Uterus (tissue), 2 donors: ENCODE measurements at regions not wholly inside any gene's neighbourhood (a gene's known extent, or its start where the extent isn't known, plus 50 kb on each side); places are given as distances from the start of the nearest gene placed in this dataset.

ENCODE experiments used
- POLR2A ChIP-seq, 2 donors: fragments of 450-650 bp; IDR thresholded peaks; one replicate each; pipeline ENCODE4 v1.6.1; 2016; ENCODE audit warnings: antibody characterized with exemption in 2 of 2, mild to moderate bottlenecking in 1 of 2, moderate library complexity in 1 of 2
- TF ChIP-seq, protein P1 (sequence below), 4 experiments: fragments of 200-600 bp in 2 of 4; fragments of 450-650 bp in 2 of 4; sonication (generic) in 2 of 4; IDR thresholded peaks; one replicate each; pipeline ENCODE4 v1.5.1; 2016 to 2019; ENCODE audit warnings: antibody characterized with exemption in 4 of 4, mild to moderate bottlenecking in 2 of 4, moderate library complexity in 1 of 4

DNA sequence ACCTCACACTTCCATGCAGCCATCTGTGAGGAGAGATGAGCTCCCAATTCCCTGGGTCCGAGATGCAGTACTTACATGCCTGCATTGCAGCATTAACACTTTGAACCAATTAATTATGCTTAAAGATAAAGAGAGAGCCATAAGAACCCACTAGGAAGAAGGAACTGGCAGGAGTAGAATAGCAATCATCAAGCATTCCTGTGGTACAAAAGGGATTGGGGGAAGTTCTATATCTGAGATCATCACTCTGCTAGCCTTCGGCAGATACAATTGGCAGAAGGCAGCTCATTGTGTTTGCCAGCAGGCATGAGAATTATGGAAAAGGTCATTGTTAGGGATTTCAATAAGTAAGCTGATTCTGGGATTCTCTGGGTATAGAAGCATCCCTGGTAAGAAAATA lies 891.4 kb downstream of the NTRK3 start:
- TF ChIP-seq, protein P1, sequence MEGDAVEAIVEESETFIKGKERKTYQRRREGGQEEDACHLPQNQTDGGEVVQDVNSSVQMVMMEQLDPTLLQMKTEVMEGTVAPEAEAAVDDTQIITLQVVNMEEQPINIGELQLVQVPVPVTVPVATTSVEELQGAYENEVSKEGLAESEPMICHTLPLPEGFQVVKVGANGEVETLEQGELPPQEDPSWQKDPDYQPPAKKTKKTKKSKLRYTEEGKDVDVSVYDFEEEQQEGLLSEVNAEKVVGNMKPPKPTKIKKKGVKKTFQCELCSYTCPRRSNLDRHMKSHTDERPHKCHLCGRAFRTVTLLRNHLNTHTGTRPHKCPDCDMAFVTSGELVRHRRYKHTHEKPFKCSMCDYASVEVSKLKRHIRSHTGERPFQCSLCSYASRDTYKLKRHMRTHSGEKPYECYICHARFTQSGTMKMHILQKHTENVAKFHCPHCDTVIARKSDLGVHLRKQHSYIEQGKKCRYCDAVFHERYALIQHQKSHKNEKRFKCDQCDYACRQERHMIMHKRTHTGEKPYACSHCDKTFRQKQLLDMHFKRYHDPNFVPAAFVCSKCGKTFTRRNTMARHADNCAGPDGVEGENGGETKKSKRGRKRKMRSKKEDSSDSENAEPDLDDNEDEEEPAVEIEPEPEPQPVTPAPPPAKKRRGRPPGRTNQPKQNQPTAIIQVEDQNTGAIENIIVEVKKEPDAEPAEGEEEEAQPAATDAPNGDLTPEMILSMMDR (IDR thresholded peaks at IDR 0.05) = no peak
- TF ChIP-seq POLR2A (IDR thresholded peaks at IDR 0.05) = no peak
